HEK293 (cell line): ENCODE measurements at regions not wholly inside any gene's neighbourhood (a gene's known extent, or its start where the extent isn't known, plus 50 kb on each side); places are given as distances from the start of the nearest gene placed in this dataset.

ENCODE experiments used
- CTCF ChIA-PET: fragments of 350-600 bp; formaldehyde crosslinking; extraction: SDS; loops from one replicate; lab custom pipeline; 2021; ENCODE audit warnings: antibody characterized with exemption; lab: Yijun Ruan, JAX
- POLR2A ChIA-PET: fragments of 300-600 bp; formaldehyde crosslinking; extraction: SDS; loops from one replicate; lab custom pipeline; 2020; ENCODE audit warnings: antibody characterized with exemption, inconsistent platforms; lab: Yijun Ruan, JAX
- H3K27ac ChIP-seq: fragments of 200-500 bp; sonication (Bioruptor generic); 2 replicates; pipeline ENCODE4 v1.5.1; 2014; ENCODE audit warnings: low read depth, low read length, control low read depth, inconsistent platforms; ENCODE audit errors: extremely low read depth
- H3K36me3 ChIP-seq, 2 experiments: fragments of 200-500 bp in 1 of 2; sonication (Bioruptor generic) in 1 of 2; 1 replicate in 1 of 2; 2 replicates in 1 of 2; pipeline ENCODE4 v1.5.1; 2014 to 2017; ENCODE audit warnings: inconsistent platforms in 2 of 2, low read length in 2 of 2; ENCODE audit not compliant: control insufficient read depth in 2 of 2, insufficient read depth in 1 of 2
- H3K4me1 ChIP-seq: fragments of 200-500 bp; sonication (Bioruptor generic); 2 replicates; pipeline ENCODE4 v1.5.1; 2014; ENCODE audit warnings: mild to moderate bottlenecking, low read length, inconsistent platforms; ENCODE audit not compliant: control insufficient read depth, insufficient read depth
- H3K4me3 ChIP-seq: 2 replicates; pipeline ENCODE4 v1.5.1; 2011; ENCODE audit warnings: low read depth, mild to moderate bottlenecking, control low read depth, low read length, moderate library complexity
- H3K9me3 ChIP-seq: fragments of 200-500 bp; sonication (Bioruptor generic); 2 replicates; pipeline ENCODE4 v1.5.1; 2014; ENCODE audit warnings: low read depth, low read length, inconsistent platforms; ENCODE audit not compliant: control insufficient read depth, insufficient read depth
- GLI4 ChIP-seq: fragments of 450-650 bp; formaldehyde crosslinking; IDR thresholded peaks from 2 replicates; pipeline ENCODE4 v1.5.1; 2016; ENCODE audit warnings: missing biosample characterization, missing genetic modification characterization
- KLF16 ChIP-seq: fragments of 450-650 bp; formaldehyde crosslinking; IDR thresholded peaks from 2 replicates; pipeline ENCODE4 v1.5.1; 2017; ENCODE audit warnings: missing biosample characterization, missing genetic modification characterization
- KLF8 ChIP-seq: fragments of 450-650 bp; formaldehyde crosslinking; IDR thresholded peaks from 2 replicates; pipeline ENCODE4 v1.5.1; 2016; ENCODE audit warnings: missing biosample characterization, missing genetic modification characterization
- KLF9 ChIP-seq: fragments of 450-650 bp; formaldehyde crosslinking; IDR thresholded peaks from 2 replicates; pipeline ENCODE4 v1.5.1; 2016; ENCODE audit warnings: missing biosample characterization, missing genetic modification characterization, low read depth
- SCRT2 ChIP-seq: fragments of 450-650 bp; formaldehyde crosslinking; IDR thresholded peaks from 2 replicates; pipeline ENCODE4 v1.5.1; 2016; ENCODE audit warnings: missing biosample characterization, missing genetic modification characterization
- SP2 ChIP-seq: fragments of 450-650 bp; formaldehyde crosslinking; IDR thresholded peaks from 2 replicates; pipeline ENCODE4 v1.5.1; 2016; ENCODE audit warnings: missing biosample characterization, missing genetic modification characterization
- SP7 ChIP-seq: fragments of 450-650 bp; formaldehyde crosslinking; IDR thresholded peaks from 2 replicates; pipeline ENCODE4 v1.5.1; 2016; ENCODE audit warnings: missing biosample characterization, missing genetic modification characterization
- ZEB2 ChIP-seq: fragments of 450-650 bp; formaldehyde crosslinking; IDR thresholded peaks from 2 replicates; pipeline ENCODE4 v1.5.1; 2016; ENCODE audit warnings: missing biosample characterization, missing genetic modification characterization
- ZFP3 ChIP-seq: fragments of 450-650 bp; formaldehyde crosslinking; IDR thresholded peaks from 2 replicates; pipeline ENCODE4 v1.5.1; 2016; ENCODE audit warnings: low read depth, missing biosample characterization, missing genetic modification characterization
- ZNF169 ChIP-seq: fragments of 450-650 bp; formaldehyde crosslinking; IDR thresholded peaks from 2 replicates; pipeline ENCODE4 v1.5.1; 2016; ENCODE audit warnings: missing biosample characterization, missing genetic modification characterization
- ZNF19 ChIP-seq: fragments of 450-650 bp; formaldehyde crosslinking; IDR thresholded peaks from 2 replicates; pipeline ENCODE4; 2016; ENCODE audit warnings: missing biosample characterization, missing genetic modification characterization, low read depth
- ZNF214 ChIP-seq: fragments of 450-650 bp; formaldehyde crosslinking; IDR thresholded peaks from 2 replicates; pipeline ENCODE4 v1.5.1; 2017; ENCODE audit warnings: missing biosample characterization, mild to moderate bottlenecking, missing genetic modification characterization, borderline replicate concordance
- ZNF24 ChIP-seq: fragments of 450-650 bp; formaldehyde crosslinking; IDR thresholded peaks from 2 replicates; pipeline ENCODE4 v1.5.1; 2016; ENCODE audit warnings: missing biosample characterization, missing genetic modification characterization
- ZNF292 ChIP-seq: fragments of 450-650 bp; formaldehyde crosslinking; IDR thresholded peaks from 2 replicates; pipeline ENCODE4 v1.5.1; 2016; ENCODE audit warnings: low read depth, missing biosample characterization, missing genetic modification characterization, borderline replicate concordance
- ZNF366 ChIP-seq: fragments of 450-650 bp; formaldehyde crosslinking; conservative IDR thresholded peaks from 2 replicates; pipeline ENCODE4 v1.5.1; 2016; ENCODE audit warnings: missing biosample characterization, missing genetic modification characterization
- ZNF510 ChIP-seq: fragments of 450-650 bp; formaldehyde crosslinking; IDR thresholded peaks from 2 replicates; pipeline ENCODE4 v1.5.1; 2018; ENCODE audit warnings: mild to moderate bottlenecking, missing genetic modification characterization, missing biosample characterization; ENCODE audit not compliant: insufficient replicate concordance
- ZNF514 ChIP-seq: fragments of 450-650 bp; formaldehyde crosslinking; IDR thresholded peaks from 2 replicates; pipeline ENCODE4 v1.5.1; 2016; ENCODE audit warnings: missing biosample characterization, missing genetic modification characterization
- ZNF521 ChIP-seq: fragments of 450-650 bp; formaldehyde crosslinking; IDR thresholded peaks from 2 replicates; pipeline ENCODE4 v1.5.1; 2017; ENCODE audit warnings: missing biosample characterization, mild to moderate bottlenecking, missing genetic modification characterization
- ZNF585B ChIP-seq: fragments of 450-650 bp; formaldehyde crosslinking; IDR thresholded peaks from 2 replicates; pipeline ENCODE4 v1.5.1; 2016; ENCODE audit warnings: missing biosample characterization, missing genetic modification characterization
- ZNF626 ChIP-seq: fragments of 450-650 bp; sonication (Bioruptor Pico); formaldehyde crosslinking; IDR thresholded peaks from 2 replicates; pipeline ENCODE4 v1.5.1; 2018; ENCODE audit warnings: missing biosample characterization, missing genetic modification characterization, inconsistent platforms
- ZNF747 ChIP-seq: fragments of 450-650 bp; formaldehyde crosslinking; IDR thresholded peaks from 2 replicates; pipeline ENCODE4 v1.5.1; 2016; ENCODE audit warnings: missing biosample characterization, missing genetic modification characterization
- ZNF768 ChIP-seq: fragments of 450-650 bp; formaldehyde crosslinking; IDR thresholded peaks from 2 replicates; pipeline ENCODE4 v1.5.1; 2018; ENCODE audit warnings: missing biosample characterization, mild to moderate bottlenecking, missing genetic modification characterization
- ZNF776 ChIP-seq: fragments of 450-650 bp; formaldehyde crosslinking; IDR thresholded peaks from 2 replicates; pipeline ENCODE4 v1.5.0; 2017; ENCODE audit warnings: missing biosample characterization, missing genetic modification characterization, borderline replicate concordance
- ZSCAN23 ChIP-seq: fragments of 450-650 bp; formaldehyde crosslinking; IDR thresholded peaks from 2 replicates; pipeline ENCODE4 v1.5.1; 2016; ENCODE audit warnings: missing biosample characterization, missing genetic modification characterization
- ZSCAN4 ChIP-seq: fragments of 450-650 bp; formaldehyde crosslinking; IDR thresholded peaks from 2 replicates; pipeline ENCODE4 v1.5.1; 2017; ENCODE audit warnings: missing biosample characterization, missing genetic modification characterization
- TF ChIP-seq, protein P1 (sequence below): fragments of 450-650 bp; IDR thresholded peaks from 2 replicates; pipeline ENCODE4 v1.5.1; 2018; ENCODE audit warnings: missing biosample characterization, mild to moderate bottlenecking, missing genetic modification characterization
- TF ChIP-seq, protein P2 (sequence below): fragments of 450-650 bp; formaldehyde crosslinking; IDR thresholded peaks from 2 replicates; pipeline ENCODE4 v1.5.1; 2017; ENCODE audit warnings: missing biosample characterization, missing genetic modification characterization
- TF ChIP-seq, protein P3 (sequence below): fragments of 450-650 bp; formaldehyde crosslinking; IDR thresholded peaks from 2 replicates; pipeline ENCODE4 v1.5.1; 2016; ENCODE audit warnings: missing biosample characterization, missing genetic modification characterization

DNA sequence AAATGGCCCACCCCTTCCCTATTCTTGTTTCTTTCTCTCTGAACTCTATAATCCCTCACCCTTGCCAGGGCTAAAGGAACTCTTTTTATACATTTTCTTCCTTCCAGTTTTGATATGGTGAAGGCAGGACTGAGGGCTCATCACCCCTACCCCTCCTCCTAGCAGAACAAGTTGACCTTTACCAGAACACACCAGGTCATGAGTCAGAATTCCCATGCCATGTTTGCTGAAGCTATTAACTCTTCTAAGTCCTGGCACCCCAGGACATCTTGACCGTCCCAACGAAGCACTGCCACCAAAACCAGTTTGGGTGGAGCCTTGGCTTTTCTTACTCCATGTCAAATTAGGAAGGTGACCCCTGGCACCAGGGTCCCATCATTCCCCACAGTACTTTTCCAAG, 57.5 kb upstream of the DYNLT3 start:
- 0 out of 2 replicates have a peak, but pooled peaks cover 4% of the 10 kb centered on the region for H3K4me1 ChIP-seq
- H3K4me3 ChIP-seq, result no peak overlapping the region
- no peaks in the 10 kb centered on the region for H3K9me3 ChIP-seq
- TF ChIP-seq SCRT2 (tag by site-specific recombination) (no peak), SP2 (tag by site-specific recombination) (no peak), KLF9 (tag by site-specific recombination) (no peak)
- TF ChIP-seq, all 188 proteins: peak for 0
- POLR2A ChIA-PET, result no interaction called here
- no peaks in the 10 kb centered on the region for H3K36me3 ChIP-seq
- H3K27ac ChIP-seq, result no peak overlapping the region
- CTCF ChIA-PET, result interaction anchor here (1.0 to 2.5 kb wide), 5 partner anchors 33 to 262 kb away, joined by 4 to 11 read pairs (median 6); no protein-coding TSS in a partner anchor

DNA sequence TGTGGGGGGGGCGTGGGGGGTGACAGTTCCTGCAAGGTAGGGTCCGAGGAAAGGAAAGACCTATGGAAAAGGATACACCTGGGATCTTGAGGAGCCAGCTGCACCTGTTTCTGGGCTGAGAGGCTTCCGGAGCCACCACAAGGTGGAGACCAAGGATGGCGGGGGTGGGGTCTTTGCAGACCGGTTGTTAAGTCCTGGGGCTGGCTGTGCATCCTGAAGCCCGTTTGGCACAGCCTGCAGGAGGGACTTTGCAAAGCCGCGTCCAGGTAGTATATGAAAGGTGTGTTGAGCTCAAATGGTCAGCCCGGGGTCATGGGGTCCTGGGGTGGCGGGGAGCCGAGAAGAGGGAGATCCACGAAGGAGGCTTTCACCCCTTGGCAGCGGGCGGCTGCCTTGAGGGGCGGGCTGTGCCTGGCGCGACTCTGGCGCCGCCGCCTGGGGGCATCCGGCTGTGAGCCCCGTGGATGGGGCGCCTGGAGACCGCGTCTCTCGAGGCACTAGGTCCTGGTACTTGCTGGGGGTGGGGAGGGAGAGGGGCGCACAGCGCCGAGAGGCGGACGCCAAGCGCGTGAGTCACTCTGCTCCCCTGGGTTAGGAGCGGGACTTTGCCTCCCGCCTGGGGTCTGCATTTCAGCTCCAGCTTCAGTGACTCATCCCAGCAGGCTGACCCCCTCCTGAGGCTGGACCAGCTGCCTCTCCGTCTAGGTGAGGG, 58.2 kb upstream of the DYNLT3 start:
- H3K27ac ChIP-seq, result peak overlapping the region; percentile 47; the same call in 1 of the 2 replicates
- peak overlapping the region; percentile 52 for H3K4me3 ChIP-seq
- ChIA-PET POLR2A (interaction anchor here (0.9 kb wide), 1 partner anchor 20 kb away, joined by 4 read pairs; no protein-coding TSS in a partner anchor), CTCF (interaction anchor here (0.7 to 2.5 kb wide), 8 partner anchors 9 to 262 kb away, joined by 3 to 11 read pairs (median 4); no protein-coding TSS in a partner anchor)
- H3K4me1 ChIP-seq, result 0 out of 2 replicates have a peak, but pooled peaks cover 6% of the 10 kb centered on the region
- H3K9me3 ChIP-seq, result no peaks in the 10 kb centered on the region
- no peaks in the 10 kb centered on the region for H3K36me3 ChIP-seq
- TF ChIP-seq ZNF768 (tag by site-specific recombination) (no peak), ZSCAN4 (tag by site-specific recombination) (no peak), ZNF366 (tag by site-specific recombination) (no peak), ZNF292 (tag by site-specific recombination) (no peak), ZNF19 (tag by site-specific recombination) (no peak), ZNF626 (no peak), ZNF510 (tag by site-specific recombination) (no peak), KLF16 (peak; percentile 57; the same call in 1 of the 2 replicates), SP7 (tag by site-specific recombination) (peak; percentile 58), GLI4 (no peak), ZNF776 (tag by site-specific recombination) (no peak), KLF8 (tag by site-specific recombination) (0 out of 2 replicates have a peak, but pooled peaks have one; percentile 15), ZNF214 (no peak), ZSCAN23 (tag by site-specific recombination) (peak; percentile 30; the same call in 1 of the 2 replicates), ZNF585B (tag by site-specific recombination) (no peak), ZFP3 (tag by site-specific recombination) (no peak), ZNF514 (tag by site-specific recombination) (no peak), KLF9 (tag by site-specific recombination) (no peak), ZEB2 (tag by site-specific recombination) (peak; percentile 79), ZNF169 (no peak), ZNF521 (tag by site-specific recombination) (no peak), ZNF24 (no peak), ZNF747 (tag by site-specific recombination) (no peak)
- TF ChIP-seq, protein P1, sequence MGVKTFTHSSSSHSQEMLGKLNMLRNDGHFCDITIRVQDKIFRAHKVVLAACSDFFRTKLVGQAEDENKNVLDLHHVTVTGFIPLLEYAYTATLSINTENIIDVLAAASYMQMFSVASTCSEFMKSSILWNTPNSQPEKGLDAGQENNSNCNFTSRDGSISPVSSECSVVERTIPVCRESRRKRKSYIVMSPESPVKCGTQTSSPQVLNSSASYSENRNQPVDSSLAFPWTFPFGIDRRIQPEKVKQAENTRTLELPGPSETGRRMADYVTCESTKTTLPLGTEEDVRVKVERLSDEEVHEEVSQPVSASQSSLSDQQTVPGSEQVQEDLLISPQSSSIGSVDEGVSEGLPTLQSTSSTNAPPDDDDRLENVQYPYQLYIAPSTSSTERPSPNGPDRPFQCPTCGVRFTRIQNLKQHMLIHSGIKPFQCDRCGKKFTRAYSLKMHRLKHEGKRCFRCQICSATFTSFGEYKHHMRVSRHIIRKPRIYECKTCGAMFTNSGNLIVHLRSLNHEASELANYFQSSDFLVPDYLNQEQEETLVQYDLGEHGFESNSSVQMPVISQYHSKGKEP (tag by site-specific recombination), result no peak
- TF ChIP-seq, protein P2, sequence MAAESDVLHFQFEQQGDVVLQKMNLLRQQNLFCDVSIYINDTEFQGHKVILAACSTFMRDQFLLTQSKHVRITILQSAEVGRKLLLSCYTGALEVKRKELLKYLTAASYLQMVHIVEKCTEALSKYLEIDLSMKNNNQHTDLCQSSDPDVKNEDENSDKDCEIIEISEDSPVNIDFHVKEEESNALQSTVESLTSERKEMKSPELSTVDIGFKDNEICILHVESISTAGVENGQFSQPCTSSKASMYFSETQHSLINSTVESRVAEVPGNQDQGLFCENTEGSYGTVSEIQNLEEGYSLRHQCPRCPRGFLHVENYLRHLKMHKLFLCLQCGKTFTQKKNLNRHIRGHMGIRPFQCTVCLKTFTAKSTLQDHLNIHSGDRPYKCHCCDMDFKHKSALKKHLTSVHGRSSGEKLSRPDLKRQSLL (tag by site-specific recombination), result no peak
- TF ChIP-seq, protein P3, sequence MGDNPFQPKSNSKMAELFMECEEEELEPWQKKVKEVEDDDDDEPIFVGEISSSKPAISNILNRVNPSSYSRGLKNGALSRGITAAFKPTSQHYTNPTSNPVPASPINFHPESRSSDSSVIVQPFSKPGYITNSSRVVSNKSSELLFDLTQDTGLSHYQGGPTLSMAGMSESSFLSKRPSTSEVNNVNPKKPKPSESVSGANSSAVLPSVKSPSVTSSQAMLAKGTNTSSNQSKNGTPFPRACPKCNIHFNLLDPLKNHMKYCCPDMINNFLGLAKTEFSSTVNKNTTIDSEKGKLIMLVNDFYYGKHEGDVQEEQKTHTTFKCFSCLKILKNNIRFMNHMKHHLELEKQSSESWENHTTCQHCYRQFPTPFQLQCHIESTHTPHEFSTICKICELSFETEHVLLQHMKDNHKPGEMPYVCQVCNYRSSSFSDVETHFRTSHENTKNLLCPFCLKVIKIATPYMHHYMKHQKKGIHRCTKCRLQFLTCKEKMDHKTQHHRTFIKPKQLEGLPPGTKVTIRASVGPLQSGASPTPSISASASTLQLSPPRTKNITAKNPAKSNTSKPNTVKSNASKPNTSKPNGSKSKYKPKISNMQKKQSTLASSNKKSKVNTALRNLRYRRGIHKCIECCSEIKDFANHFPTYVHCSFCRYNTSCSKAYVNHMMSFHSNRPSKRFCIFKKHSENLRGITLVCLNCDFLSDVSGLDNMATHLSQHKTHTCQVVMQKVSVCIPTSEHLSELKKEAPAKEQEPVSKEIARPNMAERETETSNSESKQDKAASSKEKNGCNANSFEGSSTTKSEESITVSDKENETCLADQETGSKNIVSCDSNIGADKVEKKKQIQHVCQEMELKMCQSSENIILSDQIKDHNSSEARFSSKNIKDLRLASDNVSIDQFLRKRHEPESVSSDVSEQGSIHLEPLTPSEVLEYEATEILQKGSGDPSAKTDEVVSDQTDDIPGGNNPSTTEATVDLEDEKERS, result no peak
